Esophagus muscularis mucosa (tissue), 4 donors: ENCODE measurements at regions not wholly inside any gene's neighbourhood (a gene's known extent, or its start where the extent isn't known, plus 50 kb on each side); places are given as distances from the start of the nearest gene placed in this dataset.

ENCODE experiments used
- CTCF ChIP-seq, 3 experiments: fragments of 200-600 bp in 2 of 3; fragments of 450-650 bp in 1 of 3; sonication (generic) in 2 of 3; IDR thresholded peaks; one replicate each; pipeline ENCODE4 v1.5.1; 2017 to 2019; ENCODE audit warnings: antibody characterized with exemption in 3 of 3, mild to moderate bottlenecking in 2 of 3, moderate library complexity in 1 of 3
- EP300 ChIP-seq: sonication (generic); formaldehyde crosslinking; IDR thresholded peaks from one replicate; pipeline ENCODE4 v1.6.1; 2017; ENCODE audit warnings: antibody characterized with exemption
- POLR2A ChIP-seq: fragments of 450-650 bp; IDR thresholded peaks from one replicate; pipeline ENCODE4 v1.6.1; 2017; ENCODE audit warnings: antibody characterized with exemption, moderate library complexity, mild to moderate bottlenecking, low read depth

GRCh38 chr7:84372712-84373111 lies 178.1 kb upstream of the SEMA3A start:
- TF ChIP-seq CTCF (IDR thresholded peaks at IDR 0.05) (no peak), POLR2A (no peak), EP300 (no peak)
